LNCaP clone FGC (cell line): ENCODE measurements at regions not wholly inside any gene's neighbourhood (a gene's known extent, or its start where the extent isn't known, plus 50 kb on each side); places are given as distances from the start of the nearest gene placed in this dataset.

Experiments
- DNase-seq: peaks from one replicate; pipeline ENCODE4 v3.0.0-alpha.2; 2011; ENCODE audit warnings: low read depth
- H3K4me3 ChIP-seq: 2 replicates; pipeline ENCODE4 v1.5.1; 2011; ENCODE audit warnings: mild to moderate bottlenecking, low read depth, low read length, control low read depth
- CTCF ChIP-seq: IDR thresholded peaks from 2 replicates; pipeline ENCODE4 v1.5.1; 2012; ENCODE audit warnings: mild to moderate bottlenecking; ENCODE audit not compliant: control insufficient read depth, insufficient read depth; ENCODE audit errors: extremely low read depth

- TF ChIP-seq CTCF: no peak
- no peak for DNase-seq
- no peak overlapping the region for H3K4me3 ChIP-seq
Observed at GRCh38 chr9:94504358-94504757, 50.5 kb upstream of the PCAT7 start.
